GM19397 (cell line): ENCODE measurements at regions not wholly inside any gene's neighbourhood (a gene's known extent, or its start where the extent isn't known, plus 50 kb on each side); places are given as distances from the start of the nearest gene placed in this dataset.

Experiments
- ATAC-seq: cut with Tn5 transposase; IDR thresholded peaks from one replicate; pipeline ENCODE4 v1.9.1; 2021; ENCODE audit warnings: mild to moderate bottlenecking, moderate library complexity; ENCODE audit not compliant: unreplicated experiment

DNA sequence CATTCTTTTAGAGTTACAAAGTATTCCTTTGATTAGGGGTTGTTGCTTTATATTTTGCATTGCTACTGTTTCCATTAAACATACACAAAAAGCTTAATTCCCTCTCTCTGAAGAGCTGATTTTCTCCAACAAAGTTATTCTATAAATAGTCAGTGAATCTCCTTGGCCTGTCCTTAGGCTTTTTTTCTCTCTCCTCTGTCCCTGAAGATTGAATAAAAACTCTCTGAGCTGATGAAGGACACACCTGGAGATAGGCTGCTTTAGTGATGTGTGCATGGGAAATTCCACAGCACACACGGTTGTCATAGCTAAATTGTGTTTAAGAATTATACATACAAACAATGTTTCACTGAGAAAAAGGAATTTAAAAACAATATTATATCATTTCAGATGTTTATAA, 90.5 kb upstream of the TMEM106B start:
- no peak for ATAC-seq

- ATAC-seq = no peak
These were observed 87.9 kb upstream of the TMEM106B start for GRCh38 chr7:12123172-12123571.

DNA sequence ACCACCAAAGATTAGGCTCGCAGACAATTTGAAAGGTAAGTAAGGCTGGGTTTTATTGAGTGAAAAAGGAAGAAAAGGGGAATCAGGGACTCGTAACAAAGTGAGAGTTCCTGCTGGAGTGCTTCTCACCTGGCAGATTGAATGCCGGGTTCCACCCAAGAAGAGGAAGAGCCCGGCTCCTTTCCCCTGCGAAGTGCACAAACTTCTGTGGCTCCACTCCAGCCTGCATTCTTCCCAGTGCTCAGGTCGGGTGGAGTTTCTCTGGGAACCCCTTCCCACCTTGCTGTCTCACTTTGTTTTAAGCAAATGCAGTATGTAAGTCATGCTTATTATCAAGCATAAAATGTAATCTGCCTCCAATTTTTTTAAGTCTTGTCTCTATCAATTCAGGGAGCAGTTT, 87.1 kb upstream of the TMEM106B start:
- no peak for ATAC-seq

GRCh38 chr7:12127455-12127854, 83.6 kb upstream of the TMEM106B start:
- ATAC-seq = no peak

DNA sequence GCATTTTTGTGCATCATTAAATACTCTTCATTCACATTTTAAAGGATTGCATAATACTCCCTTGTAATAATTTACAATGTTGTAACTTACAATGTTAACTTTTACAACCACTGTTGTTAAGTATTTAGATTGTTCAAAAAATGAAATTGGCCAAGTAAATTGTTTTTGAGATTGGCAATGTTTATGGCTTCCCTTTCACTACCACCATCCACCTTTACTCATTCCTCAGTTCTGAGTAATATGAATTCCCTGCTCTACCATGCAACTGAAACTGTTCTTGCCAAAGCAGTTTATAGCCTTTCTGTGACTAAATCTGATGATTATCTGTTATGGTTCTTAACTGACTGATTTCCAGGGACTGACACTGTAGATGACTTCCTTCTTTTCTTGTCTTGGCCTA, 80.5 kb upstream of the TMEM106B start:
- ATAC-seq = no peak

GRCh38 chr7:12131122-12131521, 80.0 kb upstream of the TMEM106B start:
- no peak for ATAC-seq

GRCh38 chr7:12133865-12134264, 77.2 kb upstream of the TMEM106B start:
- ATAC-seq = no peak

- ATAC-seq = no peak
These were observed 74.6 kb upstream of the TMEM106B start for GRCh38 chr7:12136523-12136922.

DNA sequence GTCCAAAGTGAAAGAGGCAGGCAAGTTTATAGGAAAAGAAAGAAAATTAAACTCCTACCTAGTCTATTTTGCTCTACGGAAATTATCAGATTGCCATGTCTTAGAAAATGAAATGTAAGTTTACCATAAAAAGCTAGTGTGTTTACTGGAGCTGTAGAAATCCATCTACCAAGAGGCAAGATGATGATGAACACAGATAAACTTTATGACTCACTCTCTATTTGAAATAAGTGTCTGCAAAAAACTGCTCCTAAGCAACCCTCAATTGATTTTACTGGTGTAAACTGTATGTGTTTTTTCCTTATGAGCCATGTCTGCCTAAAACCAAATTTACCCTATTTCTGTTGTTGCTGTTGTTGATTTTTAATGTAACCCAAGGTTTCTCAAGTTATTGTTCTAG, 73.8 kb upstream of the TMEM106B start:
- ATAC-seq = no peak

GRCh38 chr7:12138421-12138820, 72.7 kb upstream of the TMEM106B start:
- no peak for ATAC-seq

- ATAC-seq = no peak
These were observed 71.7 kb upstream of the TMEM106B start for GRCh38 chr7:12139416-12139815.

DNA sequence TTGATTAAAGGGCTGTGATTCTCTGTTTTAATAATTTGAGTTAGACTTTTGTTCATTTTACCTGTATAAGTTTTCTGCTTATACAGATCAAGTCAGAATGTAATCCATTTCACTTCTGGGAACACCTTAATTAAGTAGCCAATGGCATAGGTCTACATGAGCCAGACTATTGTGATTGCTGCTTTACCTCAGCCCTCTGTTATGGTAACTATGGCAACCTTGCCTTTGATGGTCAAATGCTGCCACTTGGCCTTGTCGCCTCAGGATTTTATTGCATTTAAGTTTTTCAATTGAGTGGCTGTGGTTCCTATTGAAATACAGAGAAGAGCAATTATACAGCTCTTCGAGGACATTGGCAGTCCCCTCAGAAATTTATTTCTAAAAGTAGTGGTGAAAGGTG, 64.3 kb upstream of the TMEM106B start:
- no peak for ATAC-seq

DNA sequence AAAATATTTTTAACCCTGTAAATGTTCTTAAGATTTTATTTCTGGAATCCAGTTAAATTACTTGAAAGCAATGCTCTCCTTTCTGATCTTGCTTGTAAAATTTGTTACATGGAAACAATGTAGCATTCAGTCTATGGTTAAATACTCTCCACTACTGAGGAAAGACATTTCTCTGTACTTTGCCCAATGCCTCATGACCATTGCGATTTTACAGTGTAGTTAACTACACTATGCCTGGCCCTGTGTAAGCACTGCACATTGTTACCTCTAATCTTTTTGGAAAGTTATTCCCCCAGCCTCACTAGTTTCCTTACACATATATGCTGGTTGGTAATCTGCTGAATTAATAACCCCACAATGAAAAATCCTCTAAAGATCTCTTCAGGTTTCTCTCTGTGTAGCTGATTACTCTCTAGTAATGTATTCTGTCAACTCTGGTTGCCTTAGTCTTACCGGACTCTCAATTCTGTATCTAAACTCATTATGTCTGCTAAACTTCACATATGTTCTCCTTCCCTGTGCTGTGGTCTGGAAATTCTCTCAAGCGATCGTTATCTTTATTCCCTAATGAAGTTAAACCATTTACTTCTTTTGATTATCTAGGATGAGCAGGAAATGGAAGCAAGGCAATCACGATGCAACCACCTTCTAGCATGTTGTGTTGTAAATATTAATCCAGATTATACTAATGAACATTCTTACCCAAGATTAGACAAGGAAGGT, 58.7 kb upstream of the TMEM106B start:
- ATAC-seq = no peak

- no peak for ATAC-seq
These were observed 57.0 kb upstream of the TMEM106B start for GRCh38 chr7:12154119-12154518.

- ATAC-seq = no peak
These were observed 53.6 kb upstream of the TMEM106B start for GRCh38 chr7:12157517-12157916.

- ATAC-seq = no peak
These were observed 52.6 kb upstream of the TMEM106B start for GRCh38 chr7:12158334-12159060.

DNA sequence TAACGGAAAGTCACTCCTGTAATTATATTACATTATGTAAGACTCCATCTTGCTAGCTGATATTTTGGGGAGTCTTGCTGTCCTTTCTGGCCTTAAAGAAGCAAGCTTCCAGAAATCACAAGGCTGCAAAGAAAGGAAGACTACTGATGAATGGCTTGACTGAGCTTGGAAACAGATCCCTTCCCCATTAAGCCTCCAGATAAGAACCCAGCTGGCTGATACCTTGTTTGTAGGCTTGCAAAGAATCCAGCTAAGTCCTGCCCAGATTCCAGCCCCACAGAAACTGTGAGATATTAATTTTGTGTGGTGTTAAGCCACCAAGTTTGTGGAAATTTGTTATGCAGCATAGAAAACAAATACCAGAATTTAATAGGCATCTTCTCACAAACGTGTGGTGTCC, 49.9 kb upstream of the TMEM106B start:
- no peak for ATAC-seq
